IPS-20b (cell line): ENCODE measurements at regions not wholly inside any gene's neighbourhood (a gene's known extent, or its start where the extent isn't known, plus 50 kb on each side); places are given as distances from the start of the nearest gene placed in this dataset.

Experiments used
- H3K27ac ChIP-seq: one replicate; pipeline ENCODE4 v1.5.1; 2013; ENCODE audit warnings: low read length
- H3K27me3 ChIP-seq: 2 replicates; pipeline ENCODE4 v1.6.1; 2013; ENCODE audit warnings: mild to moderate bottlenecking, low read length, inconsistent platforms; ENCODE audit not compliant: insufficient read depth
- H3K36me3 ChIP-seq: 2 replicates; pipeline ENCODE4 v1.6.1; 2013; ENCODE audit warnings: low read depth, mild to moderate bottlenecking, inconsistent platforms, low read length, moderate library complexity; ENCODE audit not compliant: insufficient read depth
- H3K4me1 ChIP-seq: 2 replicates; pipeline ENCODE4 v1.6.1; 2013; ENCODE audit warnings: mild to moderate bottlenecking, control low read depth, inconsistent platforms, low read length, moderate library complexity; ENCODE audit not compliant: insufficient read depth
- H3K4me3 ChIP-seq: 2 replicates; pipeline ENCODE4 v1.5.1; 2013; ENCODE audit warnings: mild to moderate bottlenecking, low read length, inconsistent platforms
- H3K9ac ChIP-seq: 2 replicates; pipeline ENCODE4 v1.6.1; 2013; ENCODE audit warnings: low read depth, mild to moderate bottlenecking, inconsistent platforms, low read length, moderate library complexity
- H3K9me3 ChIP-seq: 2 replicates; pipeline ENCODE4 v1.6.1; 2013; ENCODE audit warnings: mild to moderate bottlenecking, low read depth, low read length, inconsistent platforms; ENCODE audit not compliant: insufficient read depth

GRCh38 chr5:12780536-12780935, 876.3 kb upstream of the CTNND2 start:
- Histone ChIP-seq H3K27ac (no peak overlapping the region), H3K4me3 (no peak overlapping the region), H3K27me3 (no peaks in the 10 kb centered on the region), H3K9ac (no peak overlapping the region), H3K9me3 (no peaks in the 10 kb centered on the region), H3K4me1 (no peaks in the 10 kb centered on the region), H3K36me3 (no peaks in the 10 kb centered on the region)

DNA sequence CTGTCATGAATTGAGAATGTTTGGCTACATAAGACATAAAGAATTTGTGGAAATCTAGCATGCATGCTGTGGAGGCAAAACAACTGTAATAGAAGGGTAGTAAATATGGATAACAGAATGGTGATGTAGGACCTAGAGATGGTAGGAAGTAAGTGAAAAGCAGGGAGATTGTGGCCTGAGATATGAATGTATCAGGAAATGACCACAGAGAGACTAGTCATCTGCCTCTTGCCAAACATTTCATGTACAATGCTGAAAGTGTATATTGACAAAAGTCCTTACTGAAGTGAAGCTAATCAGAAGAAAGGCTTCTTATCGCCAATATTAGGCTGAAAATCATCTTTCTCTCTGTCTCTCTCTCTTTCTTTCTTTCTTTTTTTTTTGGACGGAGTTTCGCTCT, 873.1 kb upstream of the CTNND2 start:
- Histone ChIP-seq H3K9me3 (no peaks in the 10 kb centered on the region), H3K27me3 (no peaks in the 10 kb centered on the region), H3K27ac (no peak overlapping the region), H3K4me1 (no peaks in the 10 kb centered on the region), H3K4me3 (no peak overlapping the region), H3K36me3 (no peaks in the 10 kb centered on the region), H3K9ac (no peak overlapping the region)

DNA sequence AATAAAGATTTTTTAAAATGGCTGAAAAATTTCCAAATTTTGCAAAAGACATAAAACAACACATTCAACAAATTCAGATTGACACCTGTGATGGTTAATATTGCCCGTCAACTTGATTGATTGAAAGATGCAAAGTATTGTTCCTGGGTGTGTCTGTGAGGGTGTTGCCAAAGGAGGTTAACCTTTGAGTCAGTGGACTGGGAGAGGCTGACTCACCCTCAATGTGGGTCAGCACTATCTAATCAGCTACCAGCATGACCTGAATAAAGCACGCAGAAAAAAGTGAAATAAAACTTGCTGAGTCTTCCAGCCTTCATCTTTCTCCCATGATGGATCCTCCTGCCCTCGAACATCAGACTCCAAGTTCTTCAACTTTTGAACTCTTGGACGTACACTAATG, 868.0 kb upstream of the CTNND2 start:
- Histone ChIP-seq H3K9me3 (no peaks in the 10 kb centered on the region), H3K27me3 (no peaks in the 10 kb centered on the region), H3K36me3 (no peaks in the 10 kb centered on the region), H3K4me3 (no peak overlapping the region), H3K27ac (no peak overlapping the region), H3K4me1 (no peaks in the 10 kb centered on the region), H3K9ac (no peak overlapping the region)

DNA sequence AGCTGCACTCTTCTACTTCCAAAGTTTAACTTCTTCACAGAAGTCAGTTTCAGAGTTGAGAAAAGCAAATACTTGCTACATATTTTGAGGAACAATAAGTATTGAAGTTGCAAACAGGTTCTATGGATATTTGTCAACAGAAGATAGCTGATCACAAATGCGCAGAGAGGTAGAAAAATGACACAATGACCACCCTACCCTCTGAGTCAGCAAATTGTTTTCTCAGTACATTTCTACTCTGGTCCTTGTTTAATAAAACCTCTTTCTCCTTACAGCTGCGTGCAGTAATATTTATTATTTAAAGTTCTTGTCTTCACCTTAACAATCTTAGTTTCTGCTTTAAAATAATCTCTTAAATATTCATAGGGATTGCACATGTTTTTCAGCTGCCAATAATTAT, 855.1 kb upstream of the CTNND2 start:
- H3K4me3 ChIP-seq: no peak overlapping the region
- H3K9ac ChIP-seq: no peak overlapping the region
- no peak overlapping the region for H3K27ac ChIP-seq
- no peaks in the 10 kb centered on the region for H3K27me3 ChIP-seq
- no peaks in the 10 kb centered on the region for H3K4me1 ChIP-seq
- no peaks in the 10 kb centered on the region for H3K36me3 ChIP-seq
- H3K9me3 ChIP-seq: no peaks in the 10 kb centered on the region

- Histone ChIP-seq H3K9ac (no peak overlapping the region), H3K4me1 (no peaks in the 10 kb centered on the region), H3K36me3 (no peaks in the 10 kb centered on the region), H3K27me3 (no peaks in the 10 kb centered on the region), H3K4me3 (no peak overlapping the region), H3K27ac (no peak overlapping the region), H3K9me3 (no peaks in the 10 kb centered on the region)
Observed at GRCh38 chr5:12757035-12757434, 852.8 kb upstream of the CTNND2 start.

DNA sequence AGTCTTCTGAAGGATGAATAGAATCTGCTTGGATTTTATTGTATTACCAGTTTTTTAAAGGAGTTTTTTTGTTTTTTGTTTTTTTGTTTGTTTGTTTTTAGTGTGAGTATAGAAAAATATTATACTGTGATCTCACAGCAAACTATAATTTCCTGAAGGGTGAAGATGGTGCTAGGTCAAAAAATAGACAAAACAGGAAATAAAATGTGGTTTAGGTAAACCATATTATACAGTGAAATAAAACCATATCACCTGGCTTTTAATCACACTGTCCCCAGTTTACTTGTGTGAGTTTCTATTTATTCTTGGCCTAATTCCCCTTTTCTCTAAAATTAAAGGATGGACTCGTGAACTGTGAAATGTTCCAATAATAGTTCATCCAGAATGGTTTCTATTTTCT, 841.3 kb upstream of the CTNND2 start:
- no peak overlapping the region for H3K4me3 ChIP-seq
- no peaks in the 10 kb centered on the region for H3K36me3 ChIP-seq
- H3K27ac ChIP-seq: no peak overlapping the region
- no peaks in the 10 kb centered on the region for H3K27me3 ChIP-seq
- H3K9ac ChIP-seq: no peak overlapping the region
- no peaks in the 10 kb centered on the region for H3K9me3 ChIP-seq
- no peaks in the 10 kb centered on the region for H3K4me1 ChIP-seq

DNA sequence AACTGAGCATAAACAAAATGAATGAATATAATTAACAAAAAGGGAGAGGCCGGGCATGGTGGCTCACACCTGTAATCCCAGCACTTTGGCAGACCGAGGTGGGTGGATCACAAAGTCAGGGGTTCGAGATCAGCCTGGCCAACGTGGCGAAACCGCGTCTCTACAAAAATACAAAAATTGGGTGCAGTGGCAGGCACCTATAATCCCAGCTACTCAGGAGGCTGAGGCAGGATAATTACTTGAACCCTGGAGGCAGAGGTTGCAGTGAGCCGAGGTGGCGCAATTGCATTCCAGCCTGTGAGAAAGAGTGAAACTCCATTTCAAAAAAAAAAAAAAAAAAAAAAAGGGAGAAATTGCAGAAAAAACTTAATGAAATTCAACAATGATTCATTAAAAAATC, 839.3 kb upstream of the CTNND2 start:
- H3K27me3 ChIP-seq: no peaks in the 10 kb centered on the region
- no peak overlapping the region for H3K4me3 ChIP-seq
- H3K4me1 ChIP-seq: no peaks in the 10 kb centered on the region; the same call in 1 of the 2 replicates
- no peak overlapping the region for H3K9ac ChIP-seq
- no peak overlapping the region for H3K27ac ChIP-seq
- H3K9me3 ChIP-seq: no peaks in the 10 kb centered on the region
- no peaks in the 10 kb centered on the region for H3K36me3 ChIP-seq

GRCh38 chr5:12730354-12730753, 826.1 kb upstream of the CTNND2 start:
- Histone ChIP-seq H3K27ac (no peak overlapping the region), H3K4me1 (no peaks in the 10 kb centered on the region), H3K36me3 (no peaks in the 10 kb centered on the region), H3K27me3 (no peaks in the 10 kb centered on the region), H3K4me3 (no peak overlapping the region), H3K9ac (no peak overlapping the region), H3K9me3 (peaks cover 13% of the 10 kb centered on the region)

DNA sequence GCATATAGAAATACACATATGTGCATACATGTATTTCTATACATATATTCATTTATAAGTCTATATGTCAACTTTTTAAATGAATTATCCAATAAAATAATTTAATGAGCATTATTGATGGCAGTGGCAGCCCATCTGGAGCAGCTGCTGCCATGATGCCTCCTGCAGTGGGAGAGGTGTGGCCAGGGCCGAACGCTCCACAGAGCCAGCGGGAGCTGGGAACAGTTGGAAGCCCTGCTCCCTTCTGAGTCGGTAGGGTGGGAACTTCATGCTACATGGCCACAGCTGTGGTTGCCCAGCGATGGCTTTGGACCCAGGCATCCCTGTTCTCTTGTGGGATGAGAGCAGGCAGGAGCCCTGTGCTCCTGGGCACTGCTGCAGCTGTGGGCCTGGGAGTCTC, 812.4 kb upstream of the CTNND2 start:
- H3K9me3 ChIP-seq: no peaks in the 10 kb centered on the region
- H3K4me3 ChIP-seq: no peak overlapping the region
- H3K27me3 ChIP-seq: no peaks in the 10 kb centered on the region

GRCh38 chr5:12707560-12707959, 803.3 kb upstream of the CTNND2 start:
- Histone ChIP-seq H3K9me3 (no peaks in the 10 kb centered on the region), H3K9ac (no peak overlapping the region), H3K4me3 (no peak overlapping the region), H3K27me3 (no peaks in the 10 kb centered on the region), H3K27ac (no peak overlapping the region), H3K36me3 (no peaks in the 10 kb centered on the region), H3K4me1 (peaks cover 4% of the 10 kb centered on the region; the same call in 1 of the 2 replicates)

More for the DNA sequence above, 812.4 kb upstream of the CTNND2 start:
- H3K36me3 ChIP-seq: no peaks in the 10 kb centered on the region
- no peak overlapping the region for H3K27ac ChIP-seq
- no peak overlapping the region for H3K9ac ChIP-seq
- no peaks in the 10 kb centered on the region for H3K4me1 ChIP-seq

GRCh38 chr5:12704955-12705354, 800.7 kb upstream of the CTNND2 start:
- no peak overlapping the region for H3K9ac ChIP-seq
- H3K27ac ChIP-seq: no peak overlapping the region
- H3K4me1 ChIP-seq: peaks cover 4% of the 10 kb centered on the region; the same call in 1 of the 2 replicates
- H3K9me3 ChIP-seq: no peaks in the 10 kb centered on the region
- H3K27me3 ChIP-seq: no peaks in the 10 kb centered on the region
- H3K4me3 ChIP-seq: no peak overlapping the region
- H3K36me3 ChIP-seq: no peaks in the 10 kb centered on the region

GRCh38 chr5:12703254-12703653, 799.0 kb upstream of the CTNND2 start:
- Histone ChIP-seq H3K27ac (no peak overlapping the region), H3K4me1 (peaks cover 4% of the 10 kb centered on the region; the same call in 1 of the 2 replicates), H3K36me3 (no peaks in the 10 kb centered on the region), H3K4me3 (no peak overlapping the region), H3K9me3 (no peaks in the 10 kb centered on the region), H3K9ac (no peak overlapping the region), H3K27me3 (no peaks in the 10 kb centered on the region)

- H3K4me3 ChIP-seq: no peak overlapping the region
- H3K27ac ChIP-seq: no peak overlapping the region
- H3K9me3 ChIP-seq: no peaks in the 10 kb centered on the region
- H3K27me3 ChIP-seq: no peaks in the 10 kb centered on the region
- H3K9ac ChIP-seq: no peak overlapping the region
- peaks cover 2% of the 10 kb centered on the region; the same call in 1 of the 2 replicates for H3K4me1 ChIP-seq
- no peaks in the 10 kb centered on the region for H3K36me3 ChIP-seq
Observed at GRCh38 chr5:12695651-12696050, 791.4 kb upstream of the CTNND2 start.
